ENCODE measurements at regions not wholly inside any gene's neighbourhood (a gene's known extent, or its start where the extent isn't known, plus 50 kb on each side); places are given as distances from the start of the nearest gene placed in this dataset.

DNA sequence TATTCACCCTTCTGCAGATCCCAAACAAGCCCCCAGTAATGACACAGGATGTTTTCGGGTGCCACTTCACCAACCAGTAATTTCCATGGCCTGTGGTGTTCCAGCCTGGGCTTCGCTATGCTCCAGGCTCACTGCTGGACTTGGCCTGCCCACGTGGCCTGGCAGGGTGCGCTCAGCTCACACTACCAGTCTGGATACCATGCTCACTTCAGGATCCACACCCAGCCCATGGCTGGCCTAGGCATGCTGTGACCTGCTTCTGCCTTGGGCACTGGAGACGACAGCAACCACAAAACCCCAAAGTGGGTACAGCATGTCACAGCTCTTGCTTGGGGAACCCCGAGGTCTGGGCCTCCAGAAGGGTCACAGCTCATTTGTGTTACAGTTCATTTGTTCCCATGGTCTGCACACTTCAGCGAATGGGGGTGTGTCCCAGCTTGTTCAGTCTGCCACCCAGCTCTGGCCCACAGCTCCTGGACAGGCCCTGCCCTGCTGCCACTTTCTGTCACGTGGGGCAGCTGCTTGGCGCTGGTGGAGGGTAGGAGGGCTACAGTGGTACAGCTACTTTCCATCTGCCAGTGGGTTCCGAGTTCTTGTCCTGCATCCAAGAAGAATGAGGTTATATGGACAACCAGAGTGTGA is 650.8 kb downstream of the MCTP2 start:
- Histone ChIP-seq H3K4me2 (ENCODE audit: low read depth, low read length, poor library complexity, severe bottlenecking) (no peak overlapping the region), H3F3A (ENCODE audit: low read depth) (no peaks in the 10 kb centered on the region), H4K20me1 (ENCODE audit: insufficient read depth, low read length, poor library complexity, severe bottlenecking) (no peaks in the 10 kb centered on the region), H3K4me3 (ENCODE audit: low read length, poor library complexity, severe bottlenecking) (no peak overlapping the region), H3K27me3 (ENCODE audit: insufficient read depth, low read length, poor library complexity, severe bottlenecking) (no peaks in the 10 kb centered on the region), H3K9me3 (ENCODE audit: insufficient read depth, low read depth, low read length) (peaks cover 3% of the 10 kb centered on the region; the same call in 1 of the 2 replicates), H2AFZ (ENCODE audit: low read length) (no peak overlapping the region), H3K79me2 (ENCODE audit: insufficient read depth, low read length) (no peaks in the 10 kb centered on the region), H3K4me1 (ENCODE audit: insufficient read depth, low read length, poor library complexity, severe bottlenecking) (no peaks in the 10 kb centered on the region), H3K36me3 (ENCODE audit: insufficient read depth, low read length) (no peaks in the 10 kb centered on the region), H3K9me2 (replicated peaks; ENCODE audit: low read depth, low read length) (no peaks in the 10 kb centered on the region), H3K9ac (ENCODE audit: low read depth, low read length, poor library complexity, severe bottlenecking) (no peak overlapping the region)
- no peak for TF ChIP-seq EZH2phosphoT487 (IDR thresholded peaks at IDR 0.05; ENCODE audit: borderline replicate concordance)
- TF ChIP-seq, protein P1, sequence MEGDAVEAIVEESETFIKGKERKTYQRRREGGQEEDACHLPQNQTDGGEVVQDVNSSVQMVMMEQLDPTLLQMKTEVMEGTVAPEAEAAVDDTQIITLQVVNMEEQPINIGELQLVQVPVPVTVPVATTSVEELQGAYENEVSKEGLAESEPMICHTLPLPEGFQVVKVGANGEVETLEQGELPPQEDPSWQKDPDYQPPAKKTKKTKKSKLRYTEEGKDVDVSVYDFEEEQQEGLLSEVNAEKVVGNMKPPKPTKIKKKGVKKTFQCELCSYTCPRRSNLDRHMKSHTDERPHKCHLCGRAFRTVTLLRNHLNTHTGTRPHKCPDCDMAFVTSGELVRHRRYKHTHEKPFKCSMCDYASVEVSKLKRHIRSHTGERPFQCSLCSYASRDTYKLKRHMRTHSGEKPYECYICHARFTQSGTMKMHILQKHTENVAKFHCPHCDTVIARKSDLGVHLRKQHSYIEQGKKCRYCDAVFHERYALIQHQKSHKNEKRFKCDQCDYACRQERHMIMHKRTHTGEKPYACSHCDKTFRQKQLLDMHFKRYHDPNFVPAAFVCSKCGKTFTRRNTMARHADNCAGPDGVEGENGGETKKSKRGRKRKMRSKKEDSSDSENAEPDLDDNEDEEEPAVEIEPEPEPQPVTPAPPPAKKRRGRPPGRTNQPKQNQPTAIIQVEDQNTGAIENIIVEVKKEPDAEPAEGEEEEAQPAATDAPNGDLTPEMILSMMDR (conservative IDR thresholded peaks at IDR 0.05; ENCODE audit: low read length), result no peak

DNA sequence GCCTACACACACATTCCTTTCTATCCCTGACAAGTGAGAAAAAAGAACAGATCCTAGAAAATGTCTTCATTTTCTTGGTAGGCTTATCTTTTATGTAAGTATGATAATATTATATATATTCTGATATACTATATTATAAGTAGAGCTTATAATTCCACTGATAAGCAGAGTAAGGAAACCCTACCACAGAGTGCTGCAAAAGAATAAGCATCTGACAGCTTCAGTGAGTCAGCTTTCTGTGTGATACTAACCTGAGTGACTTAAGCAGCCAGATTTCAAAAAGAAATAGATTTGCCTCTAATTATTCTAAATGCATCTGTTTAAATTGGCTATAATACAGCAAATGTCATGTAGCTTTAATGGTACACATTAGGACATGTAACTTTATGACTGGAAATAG is 656.0 kb downstream of the MCTP2 start:
- TF ChIP-seq EZH2phosphoT487 (IDR thresholded peaks at IDR 0.05; ENCODE audit: borderline replicate concordance), result no peak
- TF ChIP-seq, protein P1 (conservative IDR thresholded peaks at IDR 0.05; ENCODE audit: low read length), result no peak
- Histone ChIP-seq H3K9me3 (ENCODE audit: insufficient read depth, low read depth, low read length) (no peaks in the 10 kb centered on the region), H3K4me3 (ENCODE audit: low read length, poor library complexity, severe bottlenecking) (no peak overlapping the region)

DNA sequence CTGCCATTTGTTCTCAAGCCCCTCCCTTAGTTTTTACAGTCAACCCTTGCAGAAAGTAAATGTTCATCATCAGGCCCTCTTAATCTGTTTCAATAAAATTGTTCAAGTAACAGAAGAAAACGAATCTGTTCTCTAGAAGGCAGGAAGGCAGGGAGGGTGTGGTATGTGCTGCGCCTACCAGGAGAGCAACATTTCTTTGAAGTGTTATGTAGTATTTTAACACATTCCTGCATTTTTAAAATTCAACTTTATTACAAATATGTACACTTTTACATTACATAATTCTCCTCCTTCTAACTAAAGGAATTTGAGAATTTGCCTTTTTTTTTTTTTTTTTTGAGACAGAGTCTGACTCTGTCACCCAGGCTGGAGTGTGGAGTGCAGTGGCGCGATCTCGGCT is 657.8 kb downstream of the MCTP2 start:
- no peak overlapping the region for H3K4me2 ChIP-seq (ENCODE audit: low read depth, low read length, poor library complexity, severe bottlenecking)
- no peaks in the 10 kb centered on the region for H3K79me2 ChIP-seq (ENCODE audit: insufficient read depth, low read length)
- no peak overlapping the region for H3K9ac ChIP-seq (ENCODE audit: low read depth, low read length, poor library complexity, severe bottlenecking)
- no peak overlapping the region for H3K4me3 ChIP-seq (ENCODE audit: low read length, poor library complexity, severe bottlenecking)
- no peaks in the 10 kb centered on the region for H3K9me3 ChIP-seq (ENCODE audit: insufficient read depth, low read depth, low read length)
- H3K4me1 ChIP-seq (ENCODE audit: insufficient read depth, low read length, poor library complexity, severe bottlenecking), result no peaks in the 10 kb centered on the region
- H4K20me1 ChIP-seq (ENCODE audit: insufficient read depth, low read length, poor library complexity, severe bottlenecking), result no peaks in the 10 kb centered on the region
- no peak overlapping the region for H2AFZ ChIP-seq (ENCODE audit: low read length)
- H3F3A ChIP-seq (ENCODE audit: low read depth), result no peaks in the 10 kb centered on the region
- no peaks in the 10 kb centered on the region for H3K36me3 ChIP-seq (ENCODE audit: insufficient read depth, low read length)
- TF ChIP-seq, protein P1 (conservative IDR thresholded peaks at IDR 0.05; ENCODE audit: low read length), result no peak
- TF ChIP-seq EZH2phosphoT487 (IDR thresholded peaks at IDR 0.05; ENCODE audit: borderline replicate concordance), result no peak
- no peaks in the 10 kb centered on the region for H3K9me2 ChIP-seq (replicated peaks; ENCODE audit: low read depth, low read length)
- no peaks in the 10 kb centered on the region for H3K27me3 ChIP-seq (ENCODE audit: insufficient read depth, low read length, poor library complexity, severe bottlenecking)

More for the DNA sequence above, 656.0 kb downstream of the MCTP2 start:
- H3F3A ChIP-seq (ENCODE audit: low read depth), result no peaks in the 10 kb centered on the region
- no peaks in the 10 kb centered on the region for H4K20me1 ChIP-seq (ENCODE audit: insufficient read depth, low read length, poor library complexity, severe bottlenecking)
- H3K27me3 ChIP-seq (ENCODE audit: insufficient read depth, low read length, poor library complexity, severe bottlenecking), result no peaks in the 10 kb centered on the region
- H3K36me3 ChIP-seq (ENCODE audit: insufficient read depth, low read length), result no peaks in the 10 kb centered on the region
- no peaks in the 10 kb centered on the region for H3K4me1 ChIP-seq (ENCODE audit: insufficient read depth, low read length, poor library complexity, severe bottlenecking)
- H3K79me2 ChIP-seq (ENCODE audit: insufficient read depth, low read length), result no peaks in the 10 kb centered on the region
- no peak overlapping the region for H2AFZ ChIP-seq (ENCODE audit: low read length)
- no peak overlapping the region for H3K4me2 ChIP-seq (ENCODE audit: low read depth, low read length, poor library complexity, severe bottlenecking)
- no peaks in the 10 kb centered on the region for H3K9me2 ChIP-seq (replicated peaks; ENCODE audit: low read depth, low read length)
- H3K9ac ChIP-seq (ENCODE audit: low read depth, low read length, poor library complexity, severe bottlenecking), result no peak overlapping the region
